ENCODE measurements at regions not wholly inside any gene's neighbourhood (a gene's known extent, or its start where the extent isn't known, plus 50 kb on each side); places are given as distances from the start of the nearest gene placed in this dataset.

GRCh38 chr1:87583459-87583858, 254.8 kb downstream of the LMO4 start:
- H3K9me3 ChIP-seq: no peaks in the 10 kb centered on the region
- H3K4me1 ChIP-seq: no peaks in the 10 kb centered on the region
- no peak overlapping the region for H3K27ac ChIP-seq
- H3K27me3 ChIP-seq: no peaks in the 10 kb centered on the region
- H3K36me3 ChIP-seq: no peaks in the 10 kb centered on the region
- no peak for DNase-seq (ENCODE audit: low spot score in 2 of 2)
- TF ChIP-seq CTCF (IDR thresholded peaks at IDR 0.05): no peak
- no peak overlapping the region for H3K4me3 ChIP-seq
- intact Hi-C loops (cut with DNase I): no loop called here

- H3K27me3 ChIP-seq: no peaks in the 10 kb centered on the region
- no peak overlapping the region for H3K4me3 ChIP-seq
- no peaks in the 10 kb centered on the region for H3K9me3 ChIP-seq
- TF ChIP-seq CTCF (IDR thresholded peaks at IDR 0.05): no peak
- H3K27ac ChIP-seq: no peak overlapping the region
- intact Hi-C loops (cut with DNase I): no loop called here
- H3K36me3 ChIP-seq: no peaks in the 10 kb centered on the region
- DNase-seq (ENCODE audit: low spot score in 2 of 2): no peak
- H3K4me1 ChIP-seq: no peaks in the 10 kb centered on the region
Observed at GRCh38 chr1:87584586-87584985, 255.9 kb downstream of the LMO4 start.

- Histone ChIP-seq H3K4me3 (no peak overlapping the region), H3K4me1 (no peaks in the 10 kb centered on the region), H3K9me3 (no peaks in the 10 kb centered on the region), H3K36me3 (no peaks in the 10 kb centered on the region), H3K27me3 (no peaks in the 10 kb centered on the region), H3K27ac (no peak overlapping the region)
- no peak for TF ChIP-seq CTCF (IDR thresholded peaks at IDR 0.05)
- DNase-seq (ENCODE audit: low spot score in 2 of 2): no peak
- intact Hi-C loops (cut with DNase I): no loop called here
Observed at GRCh38 chr1:87586501-87586900, 257.8 kb downstream of the LMO4 start.

GRCh38 chr1:87588495-87588894, 259.8 kb downstream of the LMO4 start:
- Histone ChIP-seq H3K9me3 (no peaks in the 10 kb centered on the region), H3K27me3 (no peaks in the 10 kb centered on the region), H3K4me1 (no peaks in the 10 kb centered on the region), H3K36me3 (no peaks in the 10 kb centered on the region), H3K4me3 (no peak overlapping the region), H3K27ac (no peak overlapping the region)
- intact Hi-C loops (cut with DNase I): no loop called here
- TF ChIP-seq CTCF (IDR thresholded peaks at IDR 0.05): no peak
- DNase-seq (ENCODE audit: low spot score in 2 of 2): no peak

GRCh38 chr1:87591492-87591891, 262.8 kb downstream of the LMO4 start:
- intact Hi-C loops (cut with DNase I): no loop called here
- Histone ChIP-seq H3K4me1 (no peaks in the 10 kb centered on the region), H3K9me3 (no peaks in the 10 kb centered on the region), H3K4me3 (no peak overlapping the region), H3K27me3 (no peaks in the 10 kb centered on the region), H3K36me3 (no peaks in the 10 kb centered on the region), H3K27ac (no peak overlapping the region)
- TF ChIP-seq CTCF (IDR thresholded peaks at IDR 0.05): no peak
- DNase-seq (ENCODE audit: low spot score in 2 of 2): no peak

- H3K4me3 ChIP-seq: no peak overlapping the region
- H3K27ac ChIP-seq: no peak overlapping the region
- H3K27me3 ChIP-seq: no peaks in the 10 kb centered on the region
- no peak for DNase-seq (ENCODE audit: low spot score in 2 of 2)
- no peaks in the 10 kb centered on the region for H3K9me3 ChIP-seq
- no peaks in the 10 kb centered on the region for H3K36me3 ChIP-seq
- H3K4me1 ChIP-seq: no peaks in the 10 kb centered on the region
- no peak for TF ChIP-seq CTCF (IDR thresholded peaks at IDR 0.05)
- intact Hi-C loops (cut with DNase I): no loop called here
Observed at GRCh38 chr1:87592156-87592555, 263.5 kb downstream of the LMO4 start.

Data from ascending aorta (tissue), 2 donors.